Trophoblast cell (in vitro differentiated cells and primary cell): ENCODE measurements at regions not wholly inside any gene's neighbourhood (a gene's known extent, or its start where the extent isn't known, plus 50 kb on each side); places are given as distances from the start of the nearest gene placed in this dataset.
A peak's percentile ranks its signal among the peaks of the same experiment; 100 is the strongest.

Experiments
- DNase-seq, 2 donors: peaks; one replicate each; pipeline ENCODE4 v3.0.0-alpha.2; 2016
- H2AFZ ChIP-seq: 2 replicates; pipeline ENCODE4 v1.6.1; 2013; ENCODE audit warnings: low read length, moderate library complexity, mild to moderate bottlenecking; ENCODE audit not compliant: insufficient read depth, poor library complexity
- H2AK5ac ChIP-seq: 2 replicates; pipeline ENCODE4 v1.6.1; 2013; ENCODE audit warnings: mild to moderate bottlenecking, low read length
- H2BK120ac ChIP-seq: 2 replicates; pipeline ENCODE4 v1.6.1; 2013; ENCODE audit warnings: low read length, mild to moderate bottlenecking, moderate library complexity; ENCODE audit not compliant: insufficient read depth, poor library complexity
- H2BK12ac ChIP-seq: 2 replicates; pipeline ENCODE4 v1.6.1; 2013; ENCODE audit warnings: mild to moderate bottlenecking, low read length, moderate library complexity
- H2BK5ac ChIP-seq: 2 replicates; pipeline ENCODE4 v1.6.1; 2013; ENCODE audit warnings: low read length, low read depth, moderate library complexity, mild to moderate bottlenecking; ENCODE audit not compliant: poor library complexity
- H3K14ac ChIP-seq: 2 replicates; pipeline ENCODE4 v1.6.1; 2013; ENCODE audit warnings: mild to moderate bottlenecking, low read length
- H3K18ac ChIP-seq: 2 replicates; pipeline ENCODE4 v1.6.1; 2013; ENCODE audit warnings: mild to moderate bottlenecking, low read length
- H3K23ac ChIP-seq: 2 replicates; pipeline ENCODE4 v1.6.1; 2013; ENCODE audit warnings: low read length
- H3K27ac ChIP-seq: 2 replicates; pipeline ENCODE4 v1.5.1; 2013; ENCODE audit warnings: low read depth, mild to moderate bottlenecking, inconsistent platforms, low read length, moderate library complexity
- H3K27me3 ChIP-seq: 2 replicates; pipeline ENCODE4 v1.6.1; 2013; ENCODE audit warnings: inconsistent platforms, mild to moderate bottlenecking, low read length, moderate library complexity; ENCODE audit not compliant: insufficient read depth
- H3K36me3 ChIP-seq, 2 experiments: 1 replicate in 1 of 2; 2 replicates in 1 of 2; pipeline ENCODE4 v1.6.1; 2013; ENCODE audit warnings: low read length in 2 of 2, mild to moderate bottlenecking in 2 of 2, moderate library complexity in 1 of 2; ENCODE audit not compliant: insufficient read depth in 2 of 2, control insufficient read depth in 1 of 2
- H3K4ac ChIP-seq: 2 replicates; pipeline ENCODE4 v1.6.1; 2013; ENCODE audit warnings: low read depth, mild to moderate bottlenecking, low read length, moderate library complexity
- H3K4me1 ChIP-seq, 2 experiments: 1 replicate in 1 of 2; 2 replicates in 1 of 2; pipeline ENCODE4 v1.6.1; 2013; ENCODE audit warnings: low read length in 2 of 2, mild to moderate bottlenecking in 2 of 2, moderate library complexity in 1 of 2; ENCODE audit not compliant: insufficient read depth in 2 of 2, control insufficient read depth in 1 of 2
- H3K4me2 ChIP-seq: 2 replicates; pipeline ENCODE4 v1.6.1; 2013; ENCODE audit warnings: inconsistent platforms, mild to moderate bottlenecking, low read length, moderate library complexity
- H3K4me3 ChIP-seq: 2 replicates; pipeline ENCODE4 v1.5.1; 2013; ENCODE audit warnings: mild to moderate bottlenecking, low read depth, low read length, inconsistent platforms
- H3K79me1 ChIP-seq: one replicate; pipeline ENCODE4 v1.6.1; 2013; ENCODE audit warnings: low read length
- H3K79me2 ChIP-seq: 2 replicates; pipeline ENCODE4 v1.6.1; 2013; ENCODE audit warnings: low read length, mild to moderate bottlenecking; ENCODE audit not compliant: control insufficient read depth, insufficient read depth, poor library complexity
- H3K9ac ChIP-seq: 2 replicates; pipeline ENCODE4 v1.6.1; 2013; ENCODE audit warnings: mild to moderate bottlenecking, low read length
- H3K9me3 ChIP-seq: 2 replicates; pipeline ENCODE4 v1.6.1; 2013; ENCODE audit warnings: low read depth, mild to moderate bottlenecking, control low read depth, inconsistent platforms, low read length; ENCODE audit not compliant: insufficient read depth
- H4K12ac ChIP-seq: 2 replicates; pipeline ENCODE4 v1.6.1; 2013; ENCODE audit warnings: low read depth, mild to moderate bottlenecking, low read length, moderate library complexity
- H4K8ac ChIP-seq: 2 replicates; pipeline ENCODE4 v1.6.1; 2013; ENCODE audit warnings: low read depth, mild to moderate bottlenecking, low read length, moderate library complexity
- H4K91ac ChIP-seq: one replicate; pipeline ENCODE4 v1.6.1; 2013; ENCODE audit warnings: low read depth, mild to moderate bottlenecking, low read length, moderate library complexity
- WGBS: extraction: QIAGEN DNeasy Blood & Tissue Kit; methylation state at CpG from one replicate; pipeline ENCODE4 v1.1.7; 2013; ENCODE audit warnings: missing lambda C conversion rate; ENCODE audit not compliant: insufficient read length, insufficient coverage; ENCODE audit errors: extremely low coverage; 5-methylcytosine and 5-hydroxymethylcytosine counted together

DNA sequence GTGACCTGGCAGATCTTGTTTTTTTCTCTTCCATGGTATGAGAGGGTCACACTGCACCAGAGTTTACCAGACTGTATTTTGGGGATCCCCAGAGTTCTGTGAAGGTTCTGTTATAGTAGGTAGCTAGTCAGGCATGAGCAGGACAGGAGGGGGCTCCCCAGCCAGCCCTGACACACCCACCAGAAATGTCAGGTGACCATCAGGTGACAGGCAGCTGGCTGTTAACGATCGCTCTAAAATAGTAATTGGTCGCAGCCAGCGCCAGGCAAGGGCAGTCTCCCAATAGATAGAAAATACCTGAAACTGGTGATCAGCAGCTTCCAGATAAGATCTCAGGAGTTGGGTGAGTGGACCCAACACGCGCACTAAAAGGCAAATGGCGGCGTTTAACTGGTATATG is 264.9 kb downstream of the RHOU start:
- Histone ChIP-seq H2BK5ac (no peak overlapping the region), H3K9me3 (no peaks in the 10 kb centered on the region), H3K23ac (no peak overlapping the region), H2BK120ac (peak overlapping the region; percentile 47), H3K9ac (no peak overlapping the region), H3K4me2 (no peak overlapping the region), H2AK5ac (peak overlapping the region; percentile 92), H3K14ac (no peak overlapping the region), H3K79me1 (peaks cover 29% of the 10 kb centered on the region), H3K4me3 (no peak overlapping the region), H4K91ac (peak overlapping the region; percentile 41), H2AFZ (no peak overlapping the region), H3K18ac (no peak overlapping the region), H3K79me2 (no peaks in the 10 kb centered on the region), H4K12ac (no peak overlapping the region), H3K4me1 (peaks cover 19 to 27% of the 10 kb centered on the region in 2 experiments), H4K8ac (no peak overlapping the region), H3K27me3 (no peaks in the 10 kb centered on the region), H3K4ac (no peak overlapping the region), H2BK12ac (peak overlapping the region; percentile 59), H3K36me3 (no peaks in the 10 kb centered on the region), H3K27ac (peak overlapping the region; percentile 30)
- no peak for DNase-seq
- whole genome bisulfite sequencing = no CpG with 5 or more reads among the region's 8 CpGs

DNA sequence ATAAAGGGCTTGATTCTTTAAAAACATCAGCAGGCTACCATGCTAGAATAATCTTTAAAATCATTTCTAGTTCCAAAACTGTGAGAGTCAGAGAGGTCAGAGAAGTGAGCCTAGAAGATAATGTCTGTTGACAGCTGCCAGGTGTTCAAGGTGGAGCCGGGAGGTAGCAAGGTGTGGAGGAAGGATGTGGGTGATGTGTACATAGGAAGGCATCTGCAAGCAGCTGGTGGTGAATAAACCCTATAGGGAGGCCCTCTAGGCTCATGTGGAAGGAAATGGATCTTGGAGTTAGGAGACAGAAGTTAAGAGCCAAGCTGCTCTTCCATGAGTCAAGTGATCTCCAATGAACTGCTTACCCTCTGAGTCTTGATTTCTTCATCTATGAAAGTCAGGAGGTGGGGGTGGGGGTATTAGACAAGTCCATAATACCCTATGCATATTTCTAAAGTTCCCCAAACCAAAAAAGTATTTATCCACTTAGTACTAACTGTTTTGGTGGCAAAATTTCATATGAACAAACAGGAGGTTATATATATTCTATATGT is 266.3 kb downstream of the RHOU start:
- Histone ChIP-seq H3K9ac (no peak overlapping the region), H4K91ac (no peak overlapping the region), H3K4ac (no peak overlapping the region), H3K79me1 (peaks cover 39% of the 10 kb centered on the region), H4K12ac (no peak overlapping the region), H3K4me2 (no peak overlapping the region), H2AK5ac (no peak overlapping the region), H3K36me3 (no peaks in the 10 kb centered on the region), H3K14ac (no peak overlapping the region), H2BK12ac (no peak overlapping the region), H3K4me1 (peaks cover 27 to 36% of the 10 kb centered on the region in 2 experiments), H3K9me3 (no peaks in the 10 kb centered on the region), H2BK5ac (no peak overlapping the region), H4K8ac (no peak overlapping the region), H2BK120ac (peak overlapping the region; percentile 50), H3K27ac (no peak overlapping the region), H3K27me3 (no peaks in the 10 kb centered on the region), H3K79me2 (peaks cover 2% of the 10 kb centered on the region), H2AFZ (no peak overlapping the region), H3K4me3 (no peak overlapping the region), H3K23ac (no peak overlapping the region), H3K18ac (no peak overlapping the region)
- WGBS = no CpG with 5 or more reads among the region's 1 CpG
- DNase-seq = peak; percentile 78 to 87

DNA sequence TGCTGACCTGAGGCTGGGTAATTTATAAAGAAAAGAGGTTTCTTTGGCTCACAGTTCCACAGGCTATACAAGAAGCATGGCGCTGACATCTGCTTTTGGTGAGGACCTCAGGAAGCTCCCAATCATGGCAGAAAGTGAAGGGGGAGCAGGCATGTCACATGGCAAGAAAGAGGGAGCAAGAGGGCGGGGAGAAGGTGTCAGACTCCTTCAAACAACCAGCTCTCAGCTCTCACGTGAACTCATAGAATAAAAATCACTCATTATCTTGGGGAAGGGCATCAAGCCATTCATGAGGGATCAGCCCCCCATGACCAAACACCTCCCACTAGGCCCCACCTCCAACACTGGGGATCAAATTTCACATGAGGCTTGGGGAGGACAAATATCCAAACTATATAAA is 266.8 kb downstream of the RHOU start:
- Histone ChIP-seq H3K23ac (no peak overlapping the region), H3K18ac (no peak overlapping the region), H3K79me2 (peaks cover 2% of the 10 kb centered on the region), H2AFZ (no peak overlapping the region), H3K36me3 (no peaks in the 10 kb centered on the region), H3K14ac (peak overlapping the region; percentile 49), H3K27ac (no peak overlapping the region), H4K91ac (peak overlapping the region; percentile 70), H4K12ac (no peak overlapping the region), H2AK5ac (no peak overlapping the region), H3K4ac (no peak overlapping the region), H2BK120ac (peak overlapping the region; percentile 44), H2BK12ac (peak overlapping the region; percentile 71), H3K4me3 (no peak overlapping the region), H3K27me3 (no peaks in the 10 kb centered on the region), H3K4me2 (no peak overlapping the region), H3K4me1 (peaks cover 28 to 39% of the 10 kb centered on the region in 2 experiments), H3K9ac (no peak overlapping the region), H3K79me1 (peaks cover 44% of the 10 kb centered on the region), H2BK5ac (no peak overlapping the region), H4K8ac (no peak overlapping the region), H3K9me3 (no peaks in the 10 kb centered on the region)
- DNase-seq = no peak
- no CpG with 5 or more reads among the region's 3 CpGs for WGBS

DNA sequence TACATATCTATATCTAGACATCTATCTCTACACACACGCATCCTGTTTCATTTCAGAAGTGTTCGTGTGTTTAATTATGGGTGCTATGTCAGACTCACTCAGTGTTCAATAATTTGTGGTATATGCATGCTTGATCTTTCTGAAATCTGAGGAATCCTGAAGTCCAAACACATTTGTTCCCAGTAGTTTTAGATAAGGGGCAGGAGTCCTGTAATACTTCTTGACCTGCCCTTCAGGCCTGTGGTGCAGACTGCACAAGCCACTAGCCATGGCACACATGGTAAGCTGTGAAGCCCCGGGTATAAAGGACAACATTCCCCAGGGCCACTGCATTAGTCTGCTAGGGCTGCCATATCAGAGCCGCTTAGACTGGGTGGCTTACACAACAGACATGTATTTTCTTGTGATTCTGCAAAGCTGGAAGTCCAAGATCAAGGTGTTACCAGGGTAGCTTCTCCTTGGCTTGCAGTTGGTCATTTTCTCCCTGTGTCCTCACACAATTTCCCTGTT is 267.2 kb downstream of the RHOU start:
- Histone ChIP-seq H3K79me2 (peaks cover 4% of the 10 kb centered on the region), H2BK12ac (peak overlapping the region; percentile 84), H2BK5ac (no peak overlapping the region), H3K9ac (no peak overlapping the region), H3K4me2 (no peak overlapping the region), H4K12ac (no peak overlapping the region), H2AK5ac (peak overlapping the region; percentile 58), H3K27ac (no peak overlapping the region), H3K4me3 (no peak overlapping the region), H3K27me3 (no peaks in the 10 kb centered on the region), H2BK120ac (peak overlapping the region; percentile 74), H3K9me3 (no peaks in the 10 kb centered on the region), H3K23ac (no peak overlapping the region), H3K79me1 (peaks cover 49% of the 10 kb centered on the region), H3K4ac (no peak overlapping the region), H3K4me1 (peaks cover 32 to 44% of the 10 kb centered on the region in 2 experiments), H2AFZ (no peak overlapping the region), H3K18ac (peak overlapping the region; percentile 62), H3K14ac (peak overlapping the region; percentile 26), H4K91ac (peak overlapping the region; percentile 68), H3K36me3 (no peaks in the 10 kb centered on the region), H4K8ac (no peak overlapping the region)
- peak; percentile 78 to 91 for DNase-seq
- no CpG with 5 or more reads among the region's 4 CpGs for WGBS
